HG02588 (cell line): ENCODE measurements at regions not wholly inside any gene's neighbourhood (a gene's known extent, or its start where the extent isn't known, plus 50 kb on each side); places are given as distances from the start of the nearest gene placed in this dataset.
"Not testable (repeated sequence)": the region's sequence is repeated elsewhere in the genome, so short reads cannot be mapped to it uniquely, and the experiment has no call there.

Experiments used
- ATAC-seq: cut with Tn5 transposase; IDR thresholded peaks from one replicate; pipeline ENCODE4 v1.9.1; 2021; ENCODE audit warnings: mild to moderate bottlenecking, moderate library complexity; ENCODE audit not compliant: unreplicated experiment

DNA sequence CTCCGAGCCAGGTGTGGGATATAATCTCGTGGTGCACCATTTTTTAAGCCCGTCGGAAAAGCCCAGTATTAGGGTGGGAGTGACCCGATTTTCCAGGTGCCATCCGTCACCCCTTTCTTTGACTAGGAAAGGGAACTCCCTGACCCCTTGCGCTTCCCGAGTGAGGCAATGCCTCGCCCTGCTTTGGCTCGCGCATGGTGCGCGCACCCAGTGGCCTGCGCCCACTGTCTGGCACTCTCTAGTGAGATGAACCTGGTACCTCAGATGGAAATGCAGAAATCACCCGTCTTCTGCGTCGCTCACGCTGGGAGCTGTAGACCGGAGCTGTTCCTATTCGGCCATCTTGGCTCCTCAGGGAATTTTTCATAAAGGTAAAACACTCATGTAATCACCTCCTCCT lies 63.9 kb downstream of the RWDD3 start:
- ATAC-seq: not testable (repeated sequence)

GRCh38 chr1:95301091-95301490 lies 67.1 kb downstream of the RWDD3 start:
- ATAC-seq: no peak

- ATAC-seq: no peak
Measured at GRCh38 chr1:95301614-95302013, 67.6 kb downstream of the RWDD3 start.

GRCh38 chr1:95304803-95305202 lies 70.8 kb downstream of the RWDD3 start:
- no peak for ATAC-seq

- ATAC-seq: no peak
Measured at GRCh38 chr1:95308276-95309030, 74.4 kb downstream of the RWDD3 start.

GRCh38 chr1:95309031-95309471 lies 75.0 kb downstream of the RWDD3 start:
- ATAC-seq: no peak

GRCh38 chr1:95311014-95311413 lies 77.0 kb downstream of the RWDD3 start:
- ATAC-seq: no peak

- ATAC-seq: no peak
Measured at GRCh38 chr1:95311762-95312161, 77.8 kb downstream of the RWDD3 start.

- ATAC-seq: no peak
Measured at GRCh38 chr1:95312181-95312580, 78.2 kb downstream of the RWDD3 start.

- no peak for ATAC-seq
Measured at GRCh38 chr1:95313527-95313926, 79.5 kb downstream of the RWDD3 start.

DNA sequence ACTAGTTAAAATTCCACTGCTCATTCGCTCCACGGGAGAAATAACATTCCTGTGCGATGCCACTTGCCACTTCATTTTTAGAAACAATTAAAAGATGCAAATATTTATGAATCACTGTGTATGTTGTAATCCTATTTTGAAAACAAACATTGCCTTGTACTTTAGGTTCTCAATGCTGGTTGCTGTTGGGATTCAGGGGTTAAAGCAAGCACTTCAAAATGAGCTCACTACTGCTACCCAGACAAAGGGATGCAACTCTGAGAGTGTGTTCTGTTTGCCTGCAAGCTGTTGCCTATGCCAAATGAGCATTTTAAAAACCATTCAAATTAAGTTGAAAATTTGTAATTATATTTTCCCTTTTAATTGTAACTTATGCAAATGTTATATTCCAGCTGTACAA lies 87.5 kb downstream of the RWDD3 start:
- no peak for ATAC-seq

- ATAC-seq: no peak
Measured at GRCh38 chr1:95323123-95323522, 89.1 kb downstream of the RWDD3 start.

DNA sequence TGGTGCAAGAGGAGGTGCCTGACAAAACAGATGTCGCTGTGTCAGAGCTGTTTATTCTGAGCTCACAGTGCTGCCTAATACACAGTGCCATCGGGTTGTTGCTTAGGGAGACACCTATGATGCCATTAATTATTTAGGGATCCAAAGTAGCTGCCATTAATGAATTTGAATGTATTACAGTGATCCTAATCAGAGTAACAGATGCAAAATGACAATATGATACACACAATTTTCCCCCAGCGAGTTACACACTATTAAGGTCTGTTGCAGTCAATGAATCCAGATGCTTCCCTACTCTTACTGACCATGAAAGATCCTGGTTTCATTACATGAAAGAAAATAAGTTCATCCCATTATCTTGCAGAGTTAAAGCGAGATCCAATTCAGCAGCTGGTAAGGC lies 91.3 kb downstream of the RWDD3 start:
- ATAC-seq: no peak

GRCh38 chr1:95326023-95326422 lies 92.0 kb downstream of the RWDD3 start:
- ATAC-seq: no peak

- ATAC-seq: no peak
Measured at GRCh38 chr1:95332754-95333153, 98.7 kb downstream of the RWDD3 start.

DNA sequence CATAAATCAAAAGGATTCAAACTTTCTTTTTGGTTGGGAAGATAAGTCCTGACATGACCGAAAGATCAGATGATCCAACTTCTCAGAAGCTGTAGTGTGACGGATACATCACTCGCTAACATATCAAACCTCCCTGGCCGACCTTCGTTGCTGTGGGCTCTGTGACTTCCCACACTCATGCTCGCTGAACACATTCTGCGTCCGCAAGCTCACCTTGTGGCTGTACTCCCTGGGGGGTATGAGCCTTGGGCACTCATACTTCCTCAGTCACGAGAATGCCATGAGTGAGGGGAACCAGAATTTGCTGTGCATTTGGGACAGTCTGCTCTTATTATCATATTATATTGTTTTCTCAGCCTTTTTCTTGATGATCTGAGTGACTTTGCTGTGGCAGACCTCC lies 105.4 kb downstream of the RWDD3 start:
- ATAC-seq: no peak

GRCh38 chr1:95340061-95340460 lies 106.1 kb downstream of the RWDD3 start:
- ATAC-seq: no peak

GRCh38 chr1:95352767-95353166 lies 118.8 kb downstream of the RWDD3 start:
- no peak for ATAC-seq

DNA sequence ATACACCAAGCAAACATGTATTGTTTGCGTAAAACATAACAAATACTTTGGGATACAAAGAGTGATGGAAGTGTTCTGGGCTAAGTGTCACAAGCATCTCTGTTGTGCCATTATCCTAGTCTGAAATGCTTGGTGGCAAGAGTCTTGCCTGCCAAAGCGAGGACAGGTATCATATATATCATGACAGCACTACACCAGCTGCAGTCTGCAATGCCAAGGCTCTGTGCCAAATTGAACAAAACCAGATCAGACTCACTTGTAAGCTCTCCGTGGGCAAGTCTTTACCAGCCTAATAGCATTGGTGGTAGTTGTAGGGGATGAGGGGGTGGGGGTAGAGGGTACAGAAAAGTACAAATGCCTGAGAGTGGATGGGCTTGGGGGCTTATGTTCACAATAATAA lies 119.2 kb downstream of the RWDD3 start:
- no peak for ATAC-seq

DNA sequence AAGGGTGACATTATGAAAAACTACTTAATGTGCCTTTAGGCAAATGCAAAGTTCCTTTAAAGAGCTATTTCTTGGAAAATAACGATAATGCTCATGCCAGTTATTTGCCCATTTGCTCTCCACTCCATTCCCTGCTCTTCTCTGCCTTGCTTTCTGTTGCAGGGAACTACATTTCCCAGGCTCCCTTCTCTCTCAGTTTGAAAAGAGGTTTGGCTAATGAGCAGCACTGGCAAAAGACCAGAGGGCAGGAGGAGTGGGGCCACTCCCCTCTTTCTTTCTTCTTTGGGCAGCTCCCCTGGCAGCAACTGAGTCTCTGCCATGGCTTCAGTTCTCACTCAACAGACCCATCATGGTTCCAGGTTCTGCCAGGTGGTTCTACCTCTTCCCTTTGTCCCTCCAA lies 130.5 kb downstream of the RWDD3 start:
- ATAC-seq: no peak

GRCh38 chr1:95366498-95366897 lies 132.5 kb downstream of the RWDD3 start:
- no peak for ATAC-seq

GRCh38 chr1:95368178-95368577 lies 134.2 kb downstream of the RWDD3 start:
- ATAC-seq: no peak
